ENCODE measurements at regions not wholly inside any gene's neighbourhood (a gene's known extent, or its start where the extent isn't known, plus 50 kb on each side); places are given as distances from the start of the nearest gene placed in this dataset.

- Histone ChIP-seq H3K36me3 (ENCODE audit: control insufficient read depth, insufficient read depth, low read length) (no peaks in the 10 kb centered on the region), H3K4me3 (ENCODE audit: insufficient read depth, low read depth, low read length) (no peak overlapping the region), H4K8ac (ENCODE audit: low read depth in 2 of 2, low read length in 2 of 2) (no peak overlapping the region), H3K79me1 (ENCODE audit: low read depth in 1 of 2, low read length in 2 of 2) (no peaks in the 10 kb centered on the region), H3K4me1 (ENCODE audit: control insufficient read depth, insufficient read depth, low read length) (no peaks in the 10 kb centered on the region), H2BK5ac (ENCODE audit: low read depth, low read length, poor library complexity, severe bottlenecking) (no peak overlapping the region), H3K23ac (ENCODE audit: low read depth, low read length) (no peak overlapping the region), H3K9ac (ENCODE audit: low read depth, low read length) (no peak overlapping the region), H4K91ac (ENCODE audit: insufficient read depth, low read depth, low read length) (no peak overlapping the region), H2AK5ac (ENCODE audit: low read depth, low read length) (no peak overlapping the region), H4K20me1 (ENCODE audit: insufficient read depth, low read length) (no peaks in the 10 kb centered on the region), H3K56ac (ENCODE audit: extremely low read depth, insufficient read depth, low read length) (no peak overlapping the region), H3K18ac (ENCODE audit: low read depth, low read length) (no peak overlapping the region), H2BK120ac (ENCODE audit: low read depth, low read length) (no peak overlapping the region), H3K9me1 (ENCODE audit: insufficient read depth, low read length) (no peaks in the 10 kb centered on the region), H2AK9ac (replicated peaks; ENCODE audit: low read depth, low read length, poor library complexity) (no peak overlapping the region), H3K4me2 (ENCODE audit: low read depth, low read length) (no peak overlapping the region), H2BK15ac (ENCODE audit: low read depth, low read length) (no peak overlapping the region), H2BK20ac (ENCODE audit: low read depth, low read length) (no peak overlapping the region), H2AFZ (replicated peaks; ENCODE audit: low read length, poor library complexity) (no peak overlapping the region), H3K27me3 (ENCODE audit: control insufficient read depth, insufficient read depth, low read length) (no peaks in the 10 kb centered on the region), H3K27ac (ENCODE audit: insufficient read depth, low read length) (no peak overlapping the region), H4K5ac (ENCODE audit: low read depth, low read length) (no peak overlapping the region), H3K9me3 (ENCODE audit: control insufficient read depth, insufficient read depth, low read length) (peaks cover 7% of the 10 kb centered on the region; the same call in 1 of the 2 replicates), H3K4ac (ENCODE audit: low read depth, low read length) (no peak overlapping the region), H3K14ac (replicated peaks; ENCODE audit: low read depth, low read length) (no peak overlapping the region)
- CTCF ChIA-PET, result no interaction called here
- POLR2A ChIA-PET (ENCODE audit: unreplicated experiment), result no interaction called here
- in situ Hi-C loops (cut with MboI; ENCODE audit: low sequenced_read_pairs), result no loop called here
- BruUV-seq (replicated peaks), result no TSS peak
- 58% methylated on average over 2 of the region's 8 CpGs; no CpG with 5 or more reads in 1 of the 2 experiments for WGBS, 2 experiments (ENCODE audit: extremely low coverage in 2 of 2, insufficient read length in 1 of 2)
- DNase-seq, result no peak
- ATAC-seq (ENCODE audit: low read depth), result no peak
- intact Hi-C loops (cut with micrococcal nuclease), result no loop called here
- dilution Hi-C loops (cut with HindIII; ENCODE audit: low sequenced_read_pairs, unreplicated experiment), result no loop called here
- TF ChIP-seq MXI1 (IDR thresholded peaks at IDR 0.05; ENCODE audit: borderline replicate concordance, low read depth, low read length) (no peak), FOS (IDR thresholded peaks at IDR 0.05; ENCODE audit: low read depth, low read length) (no peak), CHD1 (IDR thresholded peaks at IDR 0.05; ENCODE audit: low read depth, low read length) (no peak)
Observed at GRCh38 chr10:16363741-16364140, 73.1 kb upstream of the PTER start.

All from IMR-90 (cell line).